HEK293 (cell line): ENCODE measurements at regions not wholly inside any gene's neighbourhood (a gene's known extent, or its start where the extent isn't known, plus 50 kb on each side); places are given as distances from the start of the nearest gene placed in this dataset.

ENCODE experiments used
- CTCF ChIA-PET: fragments of 350-600 bp; formaldehyde crosslinking; extraction: SDS; loops from one replicate; lab custom pipeline; 2021; ENCODE audit warnings: antibody characterized with exemption; lab: Yijun Ruan, JAX
- POLR2A ChIA-PET: fragments of 300-600 bp; formaldehyde crosslinking; extraction: SDS; loops from one replicate; lab custom pipeline; 2020; ENCODE audit warnings: antibody characterized with exemption, inconsistent platforms; lab: Yijun Ruan, JAX
- H3K27ac ChIP-seq: fragments of 200-500 bp; sonication (Bioruptor generic); 2 replicates; pipeline ENCODE4 v1.5.1; 2014; ENCODE audit warnings: low read depth, low read length, control low read depth, inconsistent platforms; ENCODE audit errors: extremely low read depth
- H3K36me3 ChIP-seq, 2 experiments: fragments of 200-500 bp in 1 of 2; sonication (Bioruptor generic) in 1 of 2; 1 replicate in 1 of 2; 2 replicates in 1 of 2; pipeline ENCODE4 v1.5.1; 2014 to 2017; ENCODE audit warnings: inconsistent platforms in 2 of 2, low read length in 2 of 2; ENCODE audit not compliant: control insufficient read depth in 2 of 2, insufficient read depth in 1 of 2
- H3K4me1 ChIP-seq: fragments of 200-500 bp; sonication (Bioruptor generic); 2 replicates; pipeline ENCODE4 v1.5.1; 2014; ENCODE audit warnings: mild to moderate bottlenecking, low read length, inconsistent platforms; ENCODE audit not compliant: control insufficient read depth, insufficient read depth
- H3K4me3 ChIP-seq: 2 replicates; pipeline ENCODE4 v1.5.1; 2011; ENCODE audit warnings: low read depth, mild to moderate bottlenecking, control low read depth, low read length, moderate library complexity
- H3K9me3 ChIP-seq: fragments of 200-500 bp; sonication (Bioruptor generic); 2 replicates; pipeline ENCODE4 v1.5.1; 2014; ENCODE audit warnings: low read depth, low read length, inconsistent platforms; ENCODE audit not compliant: control insufficient read depth, insufficient read depth
- GLI4 ChIP-seq: fragments of 450-650 bp; formaldehyde crosslinking; IDR thresholded peaks from 2 replicates; pipeline ENCODE4 v1.5.1; 2016; ENCODE audit warnings: missing biosample characterization, missing genetic modification characterization
- IKZF3 ChIP-seq: fragments of 450-650 bp; IDR thresholded peaks from 2 replicates; pipeline ENCODE4 v1.5.0; 2018; ENCODE audit warnings: missing biosample characterization, mild to moderate bottlenecking, missing genetic modification characterization, moderate library complexity
- KLF10 ChIP-seq: fragments of 450-650 bp; IDR thresholded peaks from 2 replicates; pipeline ENCODE4 v1.5.1; 2018; ENCODE audit warnings: missing biosample characterization, mild to moderate bottlenecking, missing genetic modification characterization
- KLF7 ChIP-seq: fragments of 450-650 bp; formaldehyde crosslinking; IDR thresholded peaks from 2 replicates; pipeline ENCODE4 v1.5.1; 2016; ENCODE audit warnings: missing biosample characterization, missing genetic modification characterization, borderline replicate concordance
- SETDB1 ChIP-seq: IDR thresholded peaks from one replicate; pipeline ENCODE4 v1.6.1; 2017; ENCODE audit warnings: mild to moderate bottlenecking, low read length, moderate library complexity, mixed read lengths; ENCODE audit not compliant: insufficient read length
- SP2 ChIP-seq: fragments of 450-650 bp; formaldehyde crosslinking; IDR thresholded peaks from 2 replicates; pipeline ENCODE4 v1.5.1; 2016; ENCODE audit warnings: missing biosample characterization, missing genetic modification characterization
- ZNF121 ChIP-seq: fragments of 450-650 bp; formaldehyde crosslinking; IDR thresholded peaks from 2 replicates; pipeline ENCODE4 v1.5.1; 2016; ENCODE audit warnings: missing biosample characterization, missing genetic modification characterization
- ZNF169 ChIP-seq: fragments of 450-650 bp; formaldehyde crosslinking; IDR thresholded peaks from 2 replicates; pipeline ENCODE4 v1.5.1; 2016; ENCODE audit warnings: missing biosample characterization, missing genetic modification characterization
- ZNF223 ChIP-seq: fragments of 450-650 bp; formaldehyde crosslinking; IDR thresholded peaks from 2 replicates; pipeline ENCODE4 v1.5.1; 2016; ENCODE audit warnings: missing biosample characterization, missing genetic modification characterization
- ZNF391 ChIP-seq: fragments of 450-650 bp; formaldehyde crosslinking; IDR thresholded peaks from 2 replicates; pipeline ENCODE4 v1.5.1; 2016; ENCODE audit warnings: low read depth, missing biosample characterization, missing genetic modification characterization, borderline replicate concordance
- ZNF560 ChIP-seq: fragments of 450-650 bp; formaldehyde crosslinking; IDR thresholded peaks from 2 replicates; pipeline ENCODE4 v1.5.1; 2017; ENCODE audit warnings: missing biosample characterization, missing genetic modification characterization, borderline replicate concordance
- ZNF626 ChIP-seq: fragments of 450-650 bp; sonication (Bioruptor Pico); formaldehyde crosslinking; IDR thresholded peaks from 2 replicates; pipeline ENCODE4 v1.5.1; 2018; ENCODE audit warnings: missing biosample characterization, missing genetic modification characterization, inconsistent platforms
- ZNF704 ChIP-seq: fragments of 450-650 bp; formaldehyde crosslinking; IDR thresholded peaks from 2 replicates; pipeline ENCODE4 v1.5.1; 2016; ENCODE audit warnings: missing biosample characterization, missing genetic modification characterization
- TF ChIP-seq, protein P1 (sequence below): fragments of 450-650 bp; formaldehyde crosslinking; IDR thresholded peaks from 2 replicates; pipeline ENCODE4 v1.5.1; 2016; ENCODE audit warnings: missing biosample characterization, missing genetic modification characterization, low read depth
- TF ChIP-seq, protein P2 (sequence below): fragments of 450-650 bp; formaldehyde crosslinking; IDR thresholded peaks from 2 replicates; pipeline ENCODE4 v1.5.1; 2016; ENCODE audit warnings: missing biosample characterization, missing genetic modification characterization

DNA sequence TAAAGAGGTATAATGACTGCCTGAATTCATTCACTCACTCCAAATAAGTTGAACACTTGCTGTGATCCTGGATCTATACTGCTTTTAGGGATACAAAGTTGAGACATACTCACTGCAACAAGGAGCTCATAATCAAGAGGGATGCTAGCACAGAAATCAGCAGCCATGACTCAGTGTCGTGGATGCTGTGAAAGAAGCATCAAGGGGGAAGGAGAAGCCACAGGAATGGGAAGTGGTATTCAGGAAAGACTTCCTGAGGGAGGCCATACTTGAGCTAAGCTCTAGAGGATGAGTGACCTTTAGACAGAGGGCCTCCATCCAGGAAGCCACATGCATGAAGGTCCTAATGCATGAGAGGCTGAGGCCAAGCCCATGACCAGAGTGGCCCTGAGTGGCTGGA, 245.7 kb upstream of the RORA start (continued):
- TF ChIP-seq, protein P1, sequence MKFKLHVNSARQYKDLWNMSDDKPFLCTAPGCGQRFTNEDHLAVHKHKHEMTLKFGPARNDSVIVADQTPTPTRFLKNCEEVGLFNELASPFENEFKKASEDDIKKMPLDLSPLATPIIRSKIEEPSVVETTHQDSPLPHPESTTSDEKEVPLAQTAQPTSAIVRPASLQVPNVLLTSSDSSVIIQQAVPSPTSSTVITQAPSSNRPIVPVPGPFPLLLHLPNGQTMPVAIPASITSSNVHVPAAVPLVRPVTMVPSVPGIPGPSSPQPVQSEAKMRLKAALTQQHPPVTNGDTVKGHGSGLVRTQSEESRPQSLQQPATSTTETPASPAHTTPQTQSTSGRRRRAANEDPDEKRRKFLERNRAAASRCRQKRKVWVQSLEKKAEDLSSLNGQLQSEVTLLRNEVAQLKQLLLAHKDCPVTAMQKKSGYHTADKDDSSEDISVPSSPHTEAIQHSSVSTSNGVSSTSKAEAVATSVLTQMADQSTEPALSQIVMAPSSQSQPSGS (tag by site-specific recombination), result no peak
- TF ChIP-seq ZNF626 (tag by site-specific recombination), result no peak

- no peaks in the 10 kb centered on the region for H3K36me3 ChIP-seq
- H3K4me1 ChIP-seq, result no peaks in the 10 kb centered on the region
- no peak overlapping the region for H3K4me3 ChIP-seq
- H3K9me3 ChIP-seq, result no peaks in the 10 kb centered on the region
- no peak overlapping the region for H3K27ac ChIP-seq
- CTCF ChIA-PET, result no interaction called here
- TF ChIP-seq KLF10 (no peak), KLF7 (tag by site-specific recombination) (no peak), IKZF3 (tag by site-specific recombination) (no peak), SP2 (tag by site-specific recombination) (no peak), ZNF704 (tag by site-specific recombination) (no peak)
- POLR2A ChIA-PET, result no interaction called here
Measured at GRCh38 chr15:61467823-61468222, 238.7 kb upstream of the RORA start.

DNA sequence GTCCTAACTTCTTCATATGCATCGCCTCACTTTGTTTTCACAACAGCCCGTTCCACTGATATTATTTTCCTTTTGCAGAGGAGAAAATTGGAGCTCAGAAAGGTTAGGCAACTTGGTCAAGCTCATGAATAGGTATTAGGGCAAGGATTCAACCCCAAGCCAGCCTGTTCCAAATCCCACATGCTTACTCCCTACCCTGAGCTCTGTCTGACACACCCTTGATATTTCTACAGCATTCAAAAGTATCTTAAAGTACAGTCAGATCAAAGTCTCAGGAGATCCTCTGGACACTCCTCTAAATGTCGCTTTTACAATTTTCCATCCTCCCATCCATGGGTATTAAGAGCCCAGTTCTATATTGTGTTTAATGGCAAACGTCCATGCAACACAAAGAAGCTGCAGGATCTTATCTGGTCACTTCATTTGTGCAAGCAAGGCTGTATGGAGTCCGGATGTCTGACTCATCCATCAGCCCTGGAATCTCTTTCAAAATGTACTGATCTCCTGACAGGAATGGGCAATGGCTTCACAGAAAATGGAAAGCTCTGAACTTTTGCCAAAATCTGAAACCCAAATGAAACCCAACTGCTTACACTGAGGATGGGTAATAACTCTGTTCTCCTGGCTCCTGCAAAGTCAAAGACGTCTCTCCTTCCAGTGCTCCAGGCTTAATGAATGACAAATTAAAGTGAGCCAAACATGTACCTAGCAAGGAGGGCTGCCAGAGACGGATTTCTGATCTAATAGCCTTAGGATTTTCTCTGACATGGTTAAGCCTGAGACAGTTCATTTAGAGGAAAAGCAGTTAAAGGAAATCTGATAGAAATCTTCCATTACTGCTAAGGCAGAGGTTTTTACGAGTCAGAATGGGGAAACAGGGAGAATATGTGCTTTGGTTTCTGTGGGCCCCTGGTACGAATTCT, 230.9 kb upstream of the RORA start:
- POLR2A ChIA-PET, result no interaction called here
- Histone ChIP-seq H3K4me1 (no peaks in the 10 kb centered on the region), H3K9me3 (no peaks in the 10 kb centered on the region), H3K4me3 (no peak overlapping the region), H3K27ac (no peak overlapping the region), H3K36me3 (no peaks in the 10 kb centered on the region)
- no peak for TF ChIP-seq ZNF169 (tag by site-specific recombination)
- TF ChIP-seq, protein P2, sequence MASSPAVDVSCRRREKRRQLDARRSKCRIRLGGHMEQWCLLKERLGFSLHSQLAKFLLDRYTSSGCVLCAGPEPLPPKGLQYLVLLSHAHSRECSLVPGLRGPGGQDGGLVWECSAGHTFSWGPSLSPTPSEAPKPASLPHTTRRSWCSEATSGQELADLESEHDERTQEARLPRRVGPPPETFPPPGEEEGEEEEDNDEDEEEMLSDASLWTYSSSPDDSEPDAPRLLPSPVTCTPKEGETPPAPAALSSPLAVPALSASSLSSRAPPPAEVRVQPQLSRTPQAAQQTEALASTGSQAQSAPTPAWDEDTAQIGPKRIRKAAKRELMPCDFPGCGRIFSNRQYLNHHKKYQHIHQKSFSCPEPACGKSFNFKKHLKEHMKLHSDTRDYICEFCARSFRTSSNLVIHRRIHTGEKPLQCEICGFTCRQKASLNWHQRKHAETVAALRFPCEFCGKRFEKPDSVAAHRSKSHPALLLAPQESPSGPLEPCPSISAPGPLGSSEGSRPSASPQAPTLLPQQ (tag by site-specific recombination), result no peak
- TF ChIP-seq SETDB1, result no peak
- TF ChIP-seq ZNF704 (tag by site-specific recombination), result no peak
- TF ChIP-seq ZNF121 (tag by site-specific recombination), result no peak
- no peak for TF ChIP-seq ZNF223 (tag by site-specific recombination)
- TF ChIP-seq ZNF560 (tag by site-specific recombination), result no peak
- no peak for TF ChIP-seq ZNF391 (tag by site-specific recombination)
- no peak for TF ChIP-seq GLI4 (tag by site-specific recombination)
- CTCF ChIA-PET, result interaction anchor here (0.5 to 0.7 kb wide), 2 partner anchors 16 to 290 kb away, joined by 3 read pairs; no protein-coding TSS in a partner anchor
